ENCODE measurements at regions not wholly inside any gene's neighbourhood (a gene's known extent, or its start where the extent isn't known, plus 50 kb on each side); places are given as distances from the start of the nearest gene placed in this dataset.

DNA sequence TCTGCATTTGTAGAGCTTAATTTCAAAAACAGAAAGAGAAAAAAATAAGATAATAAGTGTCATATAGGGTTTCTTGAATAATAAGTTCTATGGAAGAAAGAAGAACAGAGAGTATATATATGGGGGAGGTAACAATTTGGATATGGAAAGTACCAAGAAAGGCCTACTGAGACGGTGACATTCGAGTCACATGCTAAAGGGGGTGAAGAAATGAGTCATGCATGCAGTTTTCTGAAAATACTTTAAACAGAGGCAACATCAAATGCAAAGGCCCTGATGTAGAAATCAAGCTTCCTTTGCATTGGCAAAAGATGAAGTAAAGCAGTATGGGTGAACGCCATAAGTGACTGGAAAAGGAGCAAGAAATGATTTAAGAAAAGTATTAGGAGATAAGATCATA, 371.6 kb upstream of the ZNF385D start:
- TF ChIP-seq, protein P1, sequence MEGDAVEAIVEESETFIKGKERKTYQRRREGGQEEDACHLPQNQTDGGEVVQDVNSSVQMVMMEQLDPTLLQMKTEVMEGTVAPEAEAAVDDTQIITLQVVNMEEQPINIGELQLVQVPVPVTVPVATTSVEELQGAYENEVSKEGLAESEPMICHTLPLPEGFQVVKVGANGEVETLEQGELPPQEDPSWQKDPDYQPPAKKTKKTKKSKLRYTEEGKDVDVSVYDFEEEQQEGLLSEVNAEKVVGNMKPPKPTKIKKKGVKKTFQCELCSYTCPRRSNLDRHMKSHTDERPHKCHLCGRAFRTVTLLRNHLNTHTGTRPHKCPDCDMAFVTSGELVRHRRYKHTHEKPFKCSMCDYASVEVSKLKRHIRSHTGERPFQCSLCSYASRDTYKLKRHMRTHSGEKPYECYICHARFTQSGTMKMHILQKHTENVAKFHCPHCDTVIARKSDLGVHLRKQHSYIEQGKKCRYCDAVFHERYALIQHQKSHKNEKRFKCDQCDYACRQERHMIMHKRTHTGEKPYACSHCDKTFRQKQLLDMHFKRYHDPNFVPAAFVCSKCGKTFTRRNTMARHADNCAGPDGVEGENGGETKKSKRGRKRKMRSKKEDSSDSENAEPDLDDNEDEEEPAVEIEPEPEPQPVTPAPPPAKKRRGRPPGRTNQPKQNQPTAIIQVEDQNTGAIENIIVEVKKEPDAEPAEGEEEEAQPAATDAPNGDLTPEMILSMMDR (tag by site-specific recombination; IDR thresholded peaks at IDR 0.05): no peak
- no peak for TF ChIP-seq ZNF514 (tag by site-specific recombination; IDR thresholded peaks at IDR 0.05)
- TF ChIP-seq EGR2 (tag by site-specific recombination; IDR thresholded peaks at IDR 0.05; ENCODE audit: low read depth): no peak
- no peak for TF ChIP-seq ZNF571 (tag by site-specific recombination; IDR thresholded peaks at IDR 0.05)
- no peak for TF ChIP-seq ZNF530 (tag by site-specific recombination; IDR thresholded peaks at IDR 0.05; ENCODE audit: low read depth)

Measured in HEK293 (cell line).